GM12891 (cell line): ENCODE measurements at regions not wholly inside any gene's neighbourhood (a gene's known extent, or its start where the extent isn't known, plus 50 kb on each side); places are given as distances from the start of the nearest gene placed in this dataset.

ENCODE experiments used
- DNase-seq: peaks from one replicate; pipeline ENCODE4 v3.0.0; 2011; ENCODE audit warnings: low spot score; ENCODE audit not compliant: insufficient read length
- FAIRE-seq: peaks from 2 replicates; lab custom pipeline; 2011; peaks lifted over from hg19 to GRCh38; lab: Jason Lieb, UNC
- PAX5 ChIP-seq: IDR thresholded peaks from 2 replicates; pipeline ENCODE4 v1.6.1; 2011; ENCODE audit warnings: low read length, moderate library complexity, mild to moderate bottlenecking; ENCODE audit not compliant: insufficient read depth, severe bottlenecking
- POLR2A ChIP-seq: IDR thresholded peaks from 2 replicates; pipeline ENCODE4 v1.6.1; 2011; ENCODE audit warnings: low read depth, low read length, control low read depth
- POLR2AphosphoS5 ChIP-seq: IDR thresholded peaks from 2 replicates; pipeline ENCODE4 v1.6.1; 2011; ENCODE audit warnings: low read depth, low read length, control low read depth
- POU2F2 ChIP-seq: IDR thresholded peaks from 2 replicates; pipeline ENCODE4 v1.6.1; 2011; ENCODE audit warnings: low read depth, mild to moderate bottlenecking, control low read depth, low read length, moderate library complexity
- SPI1 ChIP-seq: IDR thresholded peaks from 2 replicates; pipeline ENCODE4 v1.6.1; 2011; ENCODE audit warnings: low read depth, low read length, control low read depth
- TAF1 ChIP-seq: IDR thresholded peaks from 2 replicates; pipeline ENCODE4 v1.6.1; 2011; ENCODE audit warnings: low read depth, low read length, control low read depth

DNA sequence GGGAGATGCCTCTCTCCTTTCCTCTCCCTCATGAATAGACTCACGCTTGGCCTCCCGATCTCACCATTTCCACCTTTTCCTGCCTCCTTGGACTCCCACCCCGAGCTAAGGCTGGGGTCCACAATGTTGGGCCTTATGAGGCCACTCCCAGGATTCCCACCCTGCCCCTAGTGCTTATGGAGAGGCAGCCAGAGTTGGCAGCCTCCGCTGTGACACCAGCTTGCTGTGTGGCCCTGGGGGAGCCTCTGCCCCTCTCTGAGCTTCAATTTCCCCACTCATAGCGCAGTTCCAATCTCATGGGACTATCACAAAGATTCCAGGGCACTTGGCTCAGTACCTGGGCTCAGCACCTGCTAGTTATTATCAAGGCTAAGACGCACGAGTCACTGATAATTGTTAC lies 118.7 kb upstream of the WNT4 start:
- TF ChIP-seq TAF1 = no peak
- TF ChIP-seq PAX5 = no peak
- TF ChIP-seq POLR2A = no peak
- no peak for TF ChIP-seq POU2F2
- no peak for TF ChIP-seq SPI1
- TF ChIP-seq POLR2AphosphoS5 = no peak
- DNase-seq (no peak), FAIRE-seq (no peak)

GRCh38 chr1:22262583-22262982 lies 119.7 kb upstream of the WNT4 start:
- DNase-seq (no peak), FAIRE-seq (no peak)
- TF ChIP-seq PAX5 (no peak), TAF1 (no peak), SPI1 (no peak), POLR2AphosphoS5 (no peak), POU2F2 (no peak), POLR2A (no peak)

- DNase-seq (no peak), FAIRE-seq (no peak)
- TF ChIP-seq POLR2A (no peak), POU2F2 (no peak), TAF1 (no peak), PAX5 (no peak), POLR2AphosphoS5 (no peak), SPI1 (no peak)
Measured at GRCh38 chr1:22263359-22263758, 120.5 kb upstream of the WNT4 start.

GRCh38 chr1:22264464-22265341 lies 121.8 kb upstream of the WNT4 start:
- FAIRE-seq = no peak
- DNase-seq = no peak
- no peak for TF ChIP-seq POLR2AphosphoS5

GRCh38 chr1:22266141-22266540 lies 123.2 kb upstream of the WNT4 start:
- no peak for DNase-seq
- TF ChIP-seq POLR2AphosphoS5 (no peak), POLR2A (no peak), PAX5 (no peak)
- FAIRE-seq = no peak

DNA sequence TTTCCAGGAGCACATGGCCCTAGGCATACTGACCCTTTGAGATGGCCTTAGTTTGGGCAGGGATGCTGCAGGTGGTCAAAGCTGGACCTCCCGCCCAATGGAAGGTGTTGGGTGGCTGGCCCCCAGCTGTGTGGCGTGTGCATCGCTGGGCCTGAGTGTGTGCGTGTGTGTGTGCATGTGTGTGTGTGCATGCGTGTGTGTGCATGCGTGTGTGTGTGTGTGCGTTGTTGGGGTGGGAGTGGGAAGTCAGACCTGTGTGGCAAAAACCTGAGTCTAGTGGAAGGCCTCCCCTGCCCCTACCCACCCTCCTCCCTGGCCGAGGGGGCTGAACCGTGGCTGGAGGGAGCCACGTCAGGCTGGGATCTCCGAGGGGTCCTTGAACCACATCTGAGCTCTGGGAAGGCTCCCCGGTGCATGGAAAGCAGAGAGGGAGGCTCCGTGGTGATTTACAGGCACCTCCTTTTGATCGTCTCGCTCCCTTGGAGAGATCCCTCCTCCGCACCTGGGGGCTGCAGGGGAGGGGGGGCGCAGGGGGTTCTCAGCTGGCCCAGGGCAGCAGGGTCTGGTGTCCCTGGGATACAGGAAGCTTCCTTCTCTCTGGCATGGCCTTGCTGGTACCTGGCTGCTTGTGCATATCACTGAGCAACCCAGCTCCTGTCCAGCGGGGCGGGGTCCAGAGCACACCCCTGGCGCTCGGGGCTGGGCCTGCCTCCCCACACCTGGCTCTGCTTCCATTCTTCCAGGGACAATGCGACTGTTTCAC lies 124.7 kb upstream of the WNT4 start:
- FAIRE-seq = no peak
- DNase-seq = no peak
- TF ChIP-seq POLR2A = no peak
- no peak for TF ChIP-seq PAX5
- no peak for TF ChIP-seq TAF1
- no peak for TF ChIP-seq POLR2AphosphoS5
- no peak for TF ChIP-seq POU2F2
- no peak for TF ChIP-seq SPI1

DNA sequence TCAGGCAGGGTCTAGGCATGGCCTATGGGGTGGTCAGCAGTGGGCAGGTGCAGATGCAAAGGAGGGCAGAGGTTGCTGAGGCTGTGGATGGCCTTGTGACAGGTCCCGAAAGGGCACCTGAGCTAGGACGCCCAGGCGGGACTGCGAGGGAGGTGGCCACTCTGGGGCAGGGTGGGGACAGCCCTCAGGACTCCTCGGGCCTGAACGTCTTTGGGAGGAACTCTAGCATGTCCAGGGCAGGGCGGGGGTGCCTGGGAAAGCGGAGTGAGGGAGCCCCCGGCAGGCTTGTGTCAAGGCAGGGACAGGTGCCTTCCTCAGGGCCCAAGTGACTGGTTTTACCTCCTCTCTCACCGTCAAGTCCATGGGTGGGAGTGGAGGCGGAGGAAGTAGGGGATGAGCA lies 125.4 kb upstream of the WNT4 start:
- TF ChIP-seq POLR2A (no peak), POLR2AphosphoS5 (no peak), TAF1 (no peak), SPI1 (no peak)
- no peak for FAIRE-seq
- no peak for DNase-seq

DNA sequence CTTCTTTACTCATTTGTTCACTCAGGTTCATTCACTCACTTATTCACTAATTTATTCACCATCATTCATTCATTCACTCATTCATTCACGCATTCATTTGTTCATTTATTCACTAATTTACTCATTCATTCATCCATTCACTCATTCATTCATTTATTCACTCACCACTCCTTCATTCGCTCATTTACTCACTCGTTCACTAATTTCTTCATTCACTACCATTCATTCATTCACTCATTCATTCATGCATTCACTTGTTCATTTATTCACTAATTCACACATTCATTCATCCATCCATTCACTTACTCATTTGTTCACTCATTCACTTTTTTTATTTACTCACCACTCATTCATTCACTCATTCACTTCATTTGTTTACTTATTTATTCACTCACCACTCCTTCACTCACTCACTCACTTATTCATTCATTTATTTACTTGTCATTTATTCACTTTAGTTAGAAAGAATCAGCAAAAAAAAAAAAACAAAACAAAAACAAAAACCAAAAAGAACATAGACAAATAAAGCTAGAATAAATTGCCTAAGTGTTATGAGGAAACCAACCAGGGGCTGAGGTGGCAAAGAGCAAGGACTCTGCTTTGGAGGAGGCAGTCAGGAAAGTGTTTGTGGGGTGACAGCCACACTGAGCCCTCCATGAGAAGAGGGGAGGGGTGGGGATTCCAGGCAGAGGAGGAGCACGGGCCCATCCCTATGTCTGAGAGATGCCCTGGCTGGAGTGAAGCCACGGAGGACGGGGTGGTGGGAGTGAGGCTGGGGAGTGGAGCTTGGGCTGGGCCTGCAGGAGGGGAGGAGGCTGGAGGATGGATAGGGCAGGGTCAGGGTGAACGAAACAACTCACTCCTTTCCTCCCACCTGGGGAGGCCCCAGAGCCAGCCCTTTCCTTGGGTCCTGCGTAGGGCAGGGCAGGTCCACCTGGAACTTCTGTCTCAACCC lies 129.2 kb upstream of the WNT4 start:
- no peak for DNase-seq
- TF ChIP-seq POLR2A = no peak
- no peak for TF ChIP-seq POLR2AphosphoS5
- TF ChIP-seq SPI1 = no peak
- no peak for TF ChIP-seq POU2F2
- TF ChIP-seq PAX5 = no peak
- TF ChIP-seq TAF1 = no peak
- FAIRE-seq = no peak

DNA sequence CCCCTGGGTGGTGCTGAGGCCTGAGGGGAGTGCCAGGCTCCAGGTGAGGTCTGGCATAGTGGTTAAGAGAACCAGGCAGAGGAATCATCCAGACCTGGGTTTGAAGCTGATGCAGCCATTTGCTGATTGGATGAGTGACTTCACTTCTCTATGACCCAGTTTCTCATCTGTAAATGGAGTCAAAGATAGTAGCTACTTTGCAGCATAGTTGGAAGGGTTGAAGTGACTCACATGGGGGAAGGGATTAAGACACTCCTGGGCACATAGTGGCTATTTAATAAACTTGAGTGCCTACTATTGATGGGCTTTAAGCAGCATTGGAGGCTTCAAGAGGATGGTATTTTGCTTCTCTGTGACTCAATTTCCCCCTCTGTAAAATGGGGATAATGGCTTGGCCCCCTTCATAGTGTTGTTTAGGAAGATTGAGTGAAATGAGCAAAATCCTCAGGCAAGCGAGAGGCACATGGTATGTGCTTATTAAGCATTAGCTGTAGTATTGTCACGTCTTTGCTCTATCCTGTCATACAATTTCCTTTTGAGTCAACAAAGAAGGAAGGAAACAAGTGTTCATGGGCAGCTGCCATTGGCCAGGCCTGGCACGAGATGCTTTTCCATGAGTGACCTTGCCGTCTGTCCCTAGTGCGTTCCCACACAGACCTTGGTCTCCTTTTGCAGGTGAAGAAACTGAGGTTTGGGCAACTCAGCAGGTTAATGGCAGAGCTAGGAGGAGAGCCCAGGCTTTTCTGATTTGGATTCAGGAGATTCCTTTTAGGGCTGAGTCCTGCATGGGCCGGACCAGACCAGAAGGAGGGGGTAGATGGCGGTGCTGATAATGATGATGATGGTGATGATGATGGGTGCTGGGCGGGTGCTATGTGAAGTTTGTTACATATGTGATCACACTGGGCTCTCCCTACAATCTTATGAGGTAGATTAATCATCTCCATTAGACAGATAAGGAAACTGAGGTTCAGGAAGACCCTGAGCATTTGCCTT lies 131.1 kb upstream of the WNT4 start:
- DNase-seq (no peak), FAIRE-seq (no peak)
- TF ChIP-seq POU2F2 = no peak
- no peak for TF ChIP-seq SPI1
- no peak for TF ChIP-seq POLR2A
- TF ChIP-seq PAX5 = no peak
- TF ChIP-seq TAF1 = no peak
